ENCODE measurements at regions not wholly inside any gene's neighbourhood (a gene's known extent, or its start where the extent isn't known, plus 50 kb on each side); places are given as distances from the start of the nearest gene placed in this dataset.

- TF ChIP-seq POLR2A (IDR thresholded peaks at IDR 0.05; ENCODE audit: low read length) (no peak), GATA1 (IDR thresholded peaks at IDR 0.05; ENCODE audit: low read depth, low read length) (no peak)
These were observed 565.5 kb downstream of the EPM2A start for GRCh38 chr6:145169726-145170224.
